Mesenchymal stem cell (in vitro differentiated cells and primary cell): ENCODE measurements at regions not wholly inside any gene's neighbourhood (a gene's known extent, or its start where the extent isn't known, plus 50 kb on each side); places are given as distances from the start of the nearest gene placed in this dataset.

Experiments
- DNase-seq: peaks from one replicate; pipeline ENCODE4 v3.0.0-alpha.2; 2013
- H2AFZ ChIP-seq: one replicate; pipeline ENCODE4 v1.6.1; 2013; ENCODE audit warnings: low read depth, mild to moderate bottlenecking, control low read depth, inconsistent platforms, low read length, moderate library complexity
- H2AK5ac ChIP-seq: 2 replicates; pipeline ENCODE4 v1.6.1; 2013; ENCODE audit warnings: low read length, moderate library complexity, mild to moderate bottlenecking, inconsistent platforms; ENCODE audit not compliant: severe bottlenecking
- H2BK120ac ChIP-seq: one replicate; pipeline ENCODE4 v1.6.1; 2013; ENCODE audit warnings: low read depth, mild to moderate bottlenecking, inconsistent platforms, low read length, moderate library complexity
- H2BK12ac ChIP-seq, 2 experiments: one replicate each; pipeline ENCODE4 v1.6.1; 2013; ENCODE audit warnings: inconsistent platforms in 2 of 2, low read length in 2 of 2, mild to moderate bottlenecking in 2 of 2, moderate library complexity in 2 of 2, control low read depth in 1 of 2
- H2BK15ac ChIP-seq: one replicate; pipeline ENCODE4 v1.6.1; 2013; ENCODE audit warnings: mild to moderate bottlenecking, low read depth, inconsistent platforms; ENCODE audit not compliant: poor library complexity, severe bottlenecking
- H2BK5ac ChIP-seq: 2 replicates; pipeline ENCODE4 v1.6.1; 2013; ENCODE audit warnings: low read depth, mild to moderate bottlenecking, low read length, control low read depth, inconsistent platforms; ENCODE audit not compliant: poor library complexity, severe bottlenecking
- H3K14ac ChIP-seq, 2 experiments: one replicate each; pipeline ENCODE4 v1.6.1; 2013; ENCODE audit warnings: inconsistent platforms in 2 of 2, low read length in 2 of 2, control low read depth in 1 of 2, mild to moderate bottlenecking in 1 of 2, moderate library complexity in 1 of 2
- H3K18ac ChIP-seq, 2 experiments: one replicate each; pipeline ENCODE4 v1.6.1; 2013; ENCODE audit warnings: inconsistent platforms in 2 of 2, low read length in 2 of 2, control low read depth in 1 of 2, low read depth in 1 of 2, mild to moderate bottlenecking in 1 of 2
- H3K23ac ChIP-seq, 2 experiments: one replicate each; pipeline ENCODE4 v1.6.1; 2013; ENCODE audit warnings: inconsistent platforms in 2 of 2, low read length in 2 of 2, mild to moderate bottlenecking in 2 of 2, moderate library complexity in 2 of 2, control low read depth in 1 of 2
- H3K27ac ChIP-seq: 2 replicates; pipeline ENCODE4 v1.5.1; 2013; ENCODE audit warnings: mild to moderate bottlenecking, moderate library complexity, low read length, control low read depth, inconsistent platforms; ENCODE audit not compliant: poor library complexity, severe bottlenecking
- H3K27me3 ChIP-seq, 2 experiments: 2 replicates each; pipeline versions ENCODE4 v1.6.1 to v1.7.0; 2013; ENCODE audit warnings: low read length in 2 of 2, mild to moderate bottlenecking in 2 of 2, moderate library complexity in 2 of 2, control low read depth in 1 of 2, inconsistent platforms in 1 of 2; ENCODE audit not compliant: control insufficient read depth in 1 of 2, insufficient read depth in 1 of 2
- H3K36me3 ChIP-seq, 2 experiments: 2 replicates each; pipeline versions ENCODE4 v1.6.1 to v1.7.0; 2013; ENCODE audit warnings: low read length in 2 of 2, control low read depth in 1 of 2, inconsistent platforms in 1 of 2, low read depth in 1 of 2, mild to moderate bottlenecking in 1 of 2; ENCODE audit not compliant: insufficient read depth in 2 of 2, control insufficient read depth in 1 of 2
- H3K4ac ChIP-seq, 2 experiments: one replicate each; pipeline ENCODE4 v1.6.1; 2013; ENCODE audit warnings: inconsistent platforms in 2 of 2, low read length in 2 of 2, mild to moderate bottlenecking in 2 of 2, moderate library complexity in 2 of 2, control low read depth in 1 of 2, low read depth in 1 of 2
- H3K4me1 ChIP-seq: 2 replicates; pipeline ENCODE4 v1.6.1; 2013; ENCODE audit warnings: low read depth, low read length, control low read depth; ENCODE audit not compliant: control insufficient read depth, insufficient read depth
- H3K4me2 ChIP-seq: 2 replicates; pipeline ENCODE4 v1.6.1; 2013; ENCODE audit warnings: low read length, mild to moderate bottlenecking, inconsistent platforms; ENCODE audit not compliant: poor library complexity, severe bottlenecking
- H3K4me3 ChIP-seq, 2 experiments: 2 replicates each; pipeline versions ENCODE4 v1.5.1 to v1.7.0; 2013; ENCODE audit warnings: low read length in 2 of 2, mild to moderate bottlenecking in 2 of 2, control low read depth in 1 of 2, low read depth in 1 of 2; ENCODE audit not compliant: insufficient read depth in 1 of 2
- H3K79me1 ChIP-seq: replicated peaks from 2 replicates; pipeline ENCODE4 v1.6.1; 2013; ENCODE audit warnings: mild to moderate bottlenecking, control low read depth, low read length, inconsistent platforms; ENCODE audit not compliant: poor library complexity, severe bottlenecking
- H3K9ac ChIP-seq: 2 replicates; pipeline ENCODE4 v1.7.0; 2013; ENCODE audit warnings: mild to moderate bottlenecking, low read length, moderate library complexity
- H3K9me3 ChIP-seq: 2 replicates; pipeline ENCODE4 v1.7.0; 2013; ENCODE audit warnings: mild to moderate bottlenecking, low read length; ENCODE audit not compliant: control insufficient read depth
- H4K8ac ChIP-seq: one replicate; pipeline ENCODE4 v1.6.1; 2013; ENCODE audit warnings: inconsistent platforms, mild to moderate bottlenecking, low read length, moderate library complexity
- H4K91ac ChIP-seq: one replicate; pipeline ENCODE4 v1.6.1; 2013; ENCODE audit warnings: mild to moderate bottlenecking, low read length, inconsistent platforms
- WGBS: methylation state at CpG from one replicate; pipeline ENCODE4 v1.1.7; 2013; ENCODE audit warnings: mixed read lengths; 5-methylcytosine and 5-hydroxymethylcytosine counted together

DNA sequence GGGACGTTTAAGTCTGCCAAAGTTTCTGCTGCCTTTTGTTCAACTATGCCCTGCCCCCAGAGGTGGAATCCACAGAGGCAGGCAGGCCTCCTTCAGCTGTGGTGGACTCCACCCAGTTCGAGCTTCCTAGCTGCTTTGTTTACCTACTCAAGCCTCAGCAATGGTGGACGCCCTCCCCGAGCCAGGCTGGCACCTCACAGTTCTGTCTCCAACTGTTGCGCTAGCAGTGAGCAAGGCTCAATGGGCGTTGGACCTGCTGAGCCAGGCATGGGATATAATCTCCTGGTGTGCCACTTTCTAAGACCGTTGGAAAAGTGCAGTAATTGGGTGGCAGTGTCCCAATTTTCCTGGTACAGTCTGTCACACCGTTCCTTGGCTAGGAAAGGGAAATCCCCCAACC is 444.7 kb downstream of the FLRT2 start:
- Histone ChIP-seq H3K18ac (no peak overlapping the region), H3K23ac (no peak overlapping the region), H3K14ac (no peak overlapping the region), H2BK5ac (no peak overlapping the region), H3K4me1 (no peaks in the 10 kb centered on the region), H3K9ac (no peak overlapping the region), H2BK12ac (no peak overlapping the region), H3K4ac (no peak overlapping the region), H2BK15ac (no peak overlapping the region), H3K27me3 (no peaks in the 10 kb centered on the region), H3K9me3 (no peaks in the 10 kb centered on the region), H3K4me3 (no peak overlapping the region), H3K36me3 (no peaks in the 10 kb centered on the region), H3K79me1 (no peaks in the 10 kb centered on the region), H2AFZ (no peak overlapping the region), H3K27ac (no peak overlapping the region), H2AK5ac (no peak overlapping the region), H4K8ac (no peak overlapping the region), H4K91ac (no peak overlapping the region), H2BK120ac (no peak overlapping the region), H3K4me2 (no peak overlapping the region)
- 76% methylated on average over 8 of the region's 8 CpGs for WGBS
- no peak for DNase-seq

DNA sequence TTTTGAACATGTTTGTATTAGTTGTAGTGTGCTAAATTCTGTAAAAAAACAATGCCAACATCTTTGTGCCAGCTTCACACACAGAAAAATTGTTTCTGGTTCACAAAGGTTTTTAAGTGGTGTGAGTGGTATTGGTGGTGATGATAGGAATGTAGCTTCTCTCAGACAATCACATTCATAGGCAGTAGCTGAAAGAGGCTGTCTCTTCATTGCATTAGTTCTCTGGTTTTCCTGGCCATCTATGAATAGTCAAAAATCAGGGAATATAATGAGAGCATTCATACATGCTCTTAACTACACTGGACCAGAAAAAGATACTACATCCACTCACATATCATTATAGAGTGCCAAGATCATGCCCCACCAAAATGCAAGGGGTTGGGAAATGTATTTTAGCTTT is 433.5 kb downstream of the FLRT2 start:
- H2BK15ac ChIP-seq = no peak overlapping the region
- H2AK5ac ChIP-seq = no peak overlapping the region
- no peak overlapping the region for H2BK5ac ChIP-seq
- no peak overlapping the region for H3K27ac ChIP-seq
- H3K9me3 ChIP-seq = no peaks in the 10 kb centered on the region
- H3K14ac ChIP-seq = no peak overlapping the region
- H3K79me1 ChIP-seq = no peaks in the 10 kb centered on the region
- no peak overlapping the region for H2AFZ ChIP-seq
- H2BK120ac ChIP-seq = no peak overlapping the region
- no peak overlapping the region for H3K4me3 ChIP-seq
- no peak overlapping the region for H4K8ac ChIP-seq
- H3K36me3 ChIP-seq = no peaks in the 10 kb centered on the region
- H3K27me3 ChIP-seq = no peaks in the 10 kb centered on the region
- H3K4me2 ChIP-seq = no peak overlapping the region
- no peak overlapping the region for H3K4ac ChIP-seq
- no peak overlapping the region for H4K91ac ChIP-seq
- no peak overlapping the region for H3K18ac ChIP-seq
- no peak overlapping the region for H2BK12ac ChIP-seq
- no peak overlapping the region for H3K9ac ChIP-seq
- H3K4me1 ChIP-seq = no peaks in the 10 kb centered on the region
- DNase-seq = no peak
- no peak overlapping the region for H3K23ac ChIP-seq

DNA sequence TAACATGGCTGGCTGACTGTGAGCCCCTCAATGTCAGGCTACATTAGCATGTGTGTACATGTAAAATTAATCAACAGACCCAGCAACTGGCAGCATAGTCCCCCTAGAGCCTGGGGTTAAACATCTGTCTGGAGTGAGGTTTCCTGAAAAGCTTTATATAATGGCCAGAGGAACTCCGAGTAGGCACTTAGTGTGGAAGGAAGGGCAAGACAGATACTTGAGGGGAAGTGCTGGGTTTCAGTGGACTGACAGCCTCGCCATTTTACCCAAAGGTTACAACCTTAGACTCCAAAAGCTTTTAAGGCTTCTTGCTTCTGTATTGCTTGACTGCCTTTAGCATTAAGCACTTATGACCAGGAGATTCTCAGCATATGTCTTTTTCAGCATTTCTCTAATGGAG is 430.8 kb downstream of the FLRT2 start:
- Histone ChIP-seq H2AFZ (no peak overlapping the region), H3K4me3 (no peak overlapping the region), H2AK5ac (no peak overlapping the region), H4K91ac (no peak overlapping the region), H3K23ac (no peak overlapping the region), H3K4ac (no peak overlapping the region), H3K14ac (no peak overlapping the region), H3K79me1 (no peaks in the 10 kb centered on the region), H3K36me3 (no peaks in the 10 kb centered on the region), H3K27ac (no peak overlapping the region), H2BK12ac (no peak overlapping the region), H3K4me2 (no peak overlapping the region), H3K4me1 (no peaks in the 10 kb centered on the region), H4K8ac (no peak overlapping the region), H3K9me3 (no peaks in the 10 kb centered on the region), H2BK15ac (no peak overlapping the region), H3K9ac (no peak overlapping the region), H3K27me3 (no peaks in the 10 kb centered on the region), H2BK5ac (no peak overlapping the region), H2BK120ac (no peak overlapping the region), H3K18ac (no peak overlapping the region)
- WGBS = 38% methylated on average over 2 of the region's 2 CpGs
- DNase-seq = no peak

DNA sequence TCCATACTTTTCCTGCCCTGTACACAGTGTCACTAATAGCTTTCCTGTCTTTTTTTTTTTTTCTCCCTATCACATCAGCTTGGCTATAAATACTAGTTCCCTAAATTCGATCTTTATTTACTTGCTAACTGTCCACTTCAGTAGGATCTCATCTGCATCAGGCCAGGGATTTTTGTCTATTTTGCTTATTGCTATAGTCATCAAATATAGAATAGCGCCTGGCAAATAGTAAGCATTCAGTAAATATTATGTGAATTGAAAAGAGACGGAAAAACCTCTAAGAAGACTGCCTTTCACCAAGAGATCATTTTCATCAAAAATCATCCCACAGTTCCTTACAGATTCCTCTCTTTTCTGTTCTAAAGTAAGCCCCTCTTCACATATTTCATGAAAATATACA is 429.1 kb downstream of the FLRT2 start:
- Histone ChIP-seq H2AFZ (no peak overlapping the region), H3K79me1 (no peaks in the 10 kb centered on the region), H3K9ac (no peak overlapping the region), H3K18ac (no peak overlapping the region), H2BK5ac (no peak overlapping the region), H3K9me3 (no peaks in the 10 kb centered on the region), H2BK12ac (no peak overlapping the region), H3K27me3 (no peaks in the 10 kb centered on the region), H4K91ac (no peak overlapping the region), H3K4ac (no peak overlapping the region), H4K8ac (no peak overlapping the region), H3K4me2 (no peak overlapping the region), H3K36me3 (no peaks in the 10 kb centered on the region), H3K27ac (no peak overlapping the region), H3K4me3 (no peak overlapping the region), H2AK5ac (no peak overlapping the region), H3K14ac (no peak overlapping the region), H2BK120ac (no peak overlapping the region), H3K23ac (no peak overlapping the region), H3K4me1 (no peaks in the 10 kb centered on the region), H2BK15ac (no peak overlapping the region)
- DNase-seq = no peak
- WGBS = 100% methylated on average over 2 of the region's 3 CpGs
